ENCODE measurements at regions not wholly inside any gene's neighbourhood (a gene's known extent, or its start where the extent isn't known, plus 50 kb on each side); places are given as distances from the start of the nearest gene placed in this dataset.

GRCh38 chr12:25362646-25363045, 111.9 kb upstream of the KRAS start:
- TF ChIP-seq POLR2AphosphoS5 (IDR thresholded peaks at IDR 0.05; ENCODE audit: low read depth), result no peak
- TF ChIP-seq CTCF (conservative IDR thresholded peaks at IDR 0.05; ENCODE audit: low read depth in 2 of 2), result no peak
- TF ChIP-seq, protein P1, sequence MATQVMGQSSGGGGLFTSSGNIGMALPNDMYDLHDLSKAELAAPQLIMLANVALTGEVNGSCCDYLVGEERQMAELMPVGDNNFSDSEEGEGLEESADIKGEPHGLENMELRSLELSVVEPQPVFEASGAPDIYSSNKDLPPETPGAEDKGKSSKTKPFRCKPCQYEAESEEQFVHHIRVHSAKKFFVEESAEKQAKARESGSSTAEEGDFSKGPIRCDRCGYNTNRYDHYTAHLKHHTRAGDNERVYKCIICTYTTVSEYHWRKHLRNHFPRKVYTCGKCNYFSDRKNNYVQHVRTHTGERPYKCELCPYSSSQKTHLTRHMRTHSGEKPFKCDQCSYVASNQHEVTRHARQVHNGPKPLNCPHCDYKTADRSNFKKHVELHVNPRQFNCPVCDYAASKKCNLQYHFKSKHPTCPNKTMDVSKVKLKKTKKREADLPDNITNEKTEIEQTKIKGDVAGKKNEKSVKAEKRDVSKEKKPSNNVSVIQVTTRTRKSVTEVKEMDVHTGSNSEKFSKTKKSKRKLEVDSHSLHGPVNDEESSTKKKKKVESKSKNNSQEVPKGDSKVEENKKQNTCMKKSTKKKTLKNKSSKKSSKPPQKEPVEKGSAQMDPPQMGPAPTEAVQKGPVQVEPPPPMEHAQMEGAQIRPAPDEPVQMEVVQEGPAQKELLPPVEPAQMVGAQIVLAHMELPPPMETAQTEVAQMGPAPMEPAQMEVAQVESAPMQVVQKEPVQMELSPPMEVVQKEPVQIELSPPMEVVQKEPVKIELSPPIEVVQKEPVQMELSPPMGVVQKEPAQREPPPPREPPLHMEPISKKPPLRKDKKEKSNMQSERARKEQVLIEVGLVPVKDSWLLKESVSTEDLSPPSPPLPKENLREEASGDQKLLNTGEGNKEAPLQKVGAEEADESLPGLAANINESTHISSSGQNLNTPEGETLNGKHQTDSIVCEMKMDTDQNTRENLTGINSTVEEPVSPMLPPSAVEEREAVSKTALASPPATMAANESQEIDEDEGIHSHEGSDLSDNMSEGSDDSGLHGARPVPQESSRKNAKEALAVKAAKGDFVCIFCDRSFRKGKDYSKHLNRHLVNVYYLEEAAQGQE (IDR thresholded peaks at IDR 0.05; ENCODE audit: unreplicated experiment), result no peak
- TF ChIP-seq EZH2 (IDR thresholded peaks at IDR 0.05; ENCODE audit: low read depth, unreplicated experiment), result no peak
- TF ChIP-seq NANOG (IDR thresholded peaks at IDR 0.05; ENCODE audit: borderline replicate concordance), result no peak
- TF ChIP-seq EZH2phosphoT487 (IDR thresholded peaks at IDR 0.05; ENCODE audit: unreplicated experiment), result no peak
- TF ChIP-seq ETS1 (IDR thresholded peaks at IDR 0.05), result no peak
- no peak for TF ChIP-seq CREB1 (CRISPR knock-in tag; IDR thresholded peaks at IDR 0.05; ENCODE audit: low read depth)
- no peak for TF ChIP-seq ZNF114 (CRISPR knock-in tag; IDR thresholded peaks at IDR 0.05)
- TF ChIP-seq JUNB (IDR thresholded peaks at IDR 0.05; ENCODE audit: unreplicated experiment), result no peak
- TF ChIP-seq STAT1 (IDR thresholded peaks at IDR 0.05; ENCODE audit: unreplicated experiment), result no peak
- TF ChIP-seq ZNF331 (CRISPR knock-in tag; IDR thresholded peaks at IDR 0.05; ENCODE audit: low read depth), result no peak

All from GM23338 (cell line).